ENCODE measurements at regions not wholly inside any gene's neighbourhood (a gene's known extent, or its start where the extent isn't known, plus 50 kb on each side); places are given as distances from the start of the nearest gene placed in this dataset.

DNA sequence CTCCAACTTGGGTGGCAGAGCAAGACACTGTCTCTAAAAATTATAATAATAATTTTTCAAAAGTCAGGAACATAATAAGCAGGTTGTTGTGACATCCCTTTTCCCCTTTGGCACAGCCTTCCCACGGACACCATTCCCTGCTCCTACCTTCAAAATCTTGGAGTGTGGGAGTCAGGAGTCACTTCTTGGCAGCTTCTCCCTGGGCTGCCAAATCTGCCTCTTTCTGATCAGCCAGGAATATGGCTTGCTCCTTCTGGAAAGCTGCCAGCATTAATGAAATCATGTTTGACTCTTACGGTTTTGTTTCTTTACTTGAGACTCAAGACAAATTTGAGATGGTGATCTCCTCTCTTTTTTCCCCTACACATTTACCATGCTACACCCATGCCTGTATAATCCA lies 391.4 kb upstream of the SYT1 start:
- DNase-seq (ENCODE audit: extremely low spot score, insufficient read length, low read depth): no peak
- no peak for FAIRE-seq

DNA sequence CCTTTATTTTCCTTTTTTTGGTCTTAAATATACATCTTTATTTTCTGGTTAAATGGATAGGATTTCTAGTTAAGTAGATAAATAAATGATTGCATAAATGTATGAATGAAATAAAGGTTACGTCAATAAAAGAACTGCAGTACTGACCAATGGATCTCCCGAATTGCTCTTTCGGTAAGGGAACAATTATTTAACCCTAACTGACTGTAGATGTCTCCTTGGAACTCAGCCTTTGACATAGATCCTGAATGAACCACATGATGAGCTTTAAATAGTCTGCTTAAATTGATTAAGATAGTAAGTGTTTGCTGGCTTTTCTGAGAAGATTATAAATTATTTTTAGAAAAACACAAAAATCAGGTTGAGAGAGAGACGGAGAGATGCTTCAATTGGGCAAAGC lies 391.0 kb upstream of the SYT1 start:
- DNase-seq (ENCODE audit: extremely low spot score, insufficient read length, low read depth) (no peak), FAIRE-seq (no peak)

- FAIRE-seq: no peak
Observed at GRCh38 chr12:78483767-78484315, 380.7 kb upstream of the SYT1 start.

GRCh38 chr12:78489990-78490389 lies 374.6 kb upstream of the SYT1 start:
- FAIRE-seq: peak; percentile 15

More at GRCh38 chr12:78483767-78484315, 380.7 kb upstream of the SYT1 start:
- DNase-seq (ENCODE audit: extremely low spot score, insufficient read length, low read depth): no peak

DNA sequence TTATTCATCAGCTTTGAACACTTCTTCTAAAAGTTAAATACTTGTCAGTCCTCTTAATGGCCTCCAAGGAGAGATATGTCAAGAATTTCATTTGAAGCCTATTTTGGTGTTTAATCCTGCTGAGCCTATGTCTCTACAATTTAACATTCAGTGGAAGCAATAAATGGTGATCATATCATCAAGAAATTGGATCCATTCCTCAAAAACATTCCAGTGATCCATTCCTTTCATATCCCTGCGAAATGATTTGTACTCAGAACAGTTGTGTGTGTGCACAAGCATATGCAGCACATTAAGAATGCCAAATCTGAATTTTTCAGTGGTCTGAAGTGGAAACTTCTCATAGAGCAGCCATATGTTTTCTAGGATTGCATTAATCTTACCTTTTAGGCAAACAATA lies 373.7 kb upstream of the SYT1 start:
- no peak for DNase-seq (ENCODE audit: extremely low spot score, insufficient read length, low read depth)

More at GRCh38 chr12:78489990-78490389, 374.6 kb upstream of the SYT1 start:
- DNase-seq (ENCODE audit: extremely low spot score, insufficient read length, low read depth): no peak

GRCh38 chr12:78494911-78495310 lies 369.7 kb upstream of the SYT1 start:
- FAIRE-seq (no peak), DNase-seq (ENCODE audit: extremely low spot score, insufficient read length, low read depth) (no peak)

More for the DNA sequence above, 373.7 kb upstream of the SYT1 start:
- no peak for FAIRE-seq

GRCh38 chr12:78501825-78502224 lies 362.7 kb upstream of the SYT1 start:
- FAIRE-seq (no peak), DNase-seq (ENCODE audit: extremely low spot score, insufficient read length, low read depth) (no peak)

DNA sequence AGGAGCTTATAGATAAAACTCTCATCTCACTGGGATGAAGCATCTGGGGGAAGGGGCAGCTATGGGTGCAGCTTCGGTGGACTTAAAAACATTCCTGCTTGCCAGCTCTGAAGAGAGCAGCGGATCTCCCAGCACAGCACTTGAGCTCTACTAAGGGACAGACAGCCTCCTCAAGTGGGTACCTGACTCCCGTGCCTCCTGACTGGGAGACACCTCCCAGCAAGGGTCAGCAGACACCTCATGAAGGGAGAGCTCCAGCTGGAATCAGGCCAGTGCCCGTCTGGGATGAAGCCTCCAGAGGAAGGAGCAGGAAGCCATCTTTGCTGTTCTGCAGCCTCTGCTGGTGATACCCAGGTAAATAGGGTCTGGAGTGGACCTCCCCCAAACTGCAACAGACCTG lies 345.2 kb upstream of the SYT1 start:
- DNase-seq (ENCODE audit: extremely low spot score, insufficient read length, low read depth): no peak
- FAIRE-seq: no peak

DNA sequence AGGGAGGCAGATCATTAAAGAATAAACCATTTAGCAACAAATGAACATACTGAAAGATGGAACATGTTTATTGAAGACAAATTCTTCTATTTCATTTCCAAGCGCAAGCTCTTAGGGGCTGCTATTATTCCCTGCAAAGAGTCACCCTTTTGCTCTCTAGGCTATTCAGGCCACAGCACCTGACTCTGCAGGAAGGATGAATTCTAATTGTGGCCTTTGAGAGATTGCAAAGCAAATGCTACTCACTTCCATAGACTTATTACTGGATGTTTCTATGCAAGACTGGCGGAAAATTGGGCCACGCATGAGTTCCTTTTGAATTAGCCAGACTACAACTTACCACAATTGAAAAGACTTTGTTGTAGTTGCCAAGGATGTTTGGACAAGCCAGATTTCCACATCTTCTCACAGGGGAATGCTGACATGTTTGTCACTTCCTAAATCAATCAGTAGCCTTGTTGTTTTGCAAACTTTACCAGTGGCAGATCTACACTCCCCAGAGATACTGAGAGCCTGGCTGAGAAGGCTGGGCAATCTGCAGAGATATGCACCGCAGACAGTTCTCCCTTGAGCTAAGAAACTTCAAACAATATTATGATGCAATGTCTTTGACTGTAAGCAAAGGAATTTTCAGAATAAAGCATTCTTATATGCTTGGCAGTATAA lies 334.3 kb upstream of the SYT1 start:
- DNase-seq (ENCODE audit: extremely low spot score, insufficient read length, low read depth) (no peak), FAIRE-seq (no peak)

- DNase-seq (ENCODE audit: extremely low spot score, insufficient read length, low read depth): no peak
- FAIRE-seq: no peak
Observed at GRCh38 chr12:78531831-78532458, 332.6 kb upstream of the SYT1 start.

DNA sequence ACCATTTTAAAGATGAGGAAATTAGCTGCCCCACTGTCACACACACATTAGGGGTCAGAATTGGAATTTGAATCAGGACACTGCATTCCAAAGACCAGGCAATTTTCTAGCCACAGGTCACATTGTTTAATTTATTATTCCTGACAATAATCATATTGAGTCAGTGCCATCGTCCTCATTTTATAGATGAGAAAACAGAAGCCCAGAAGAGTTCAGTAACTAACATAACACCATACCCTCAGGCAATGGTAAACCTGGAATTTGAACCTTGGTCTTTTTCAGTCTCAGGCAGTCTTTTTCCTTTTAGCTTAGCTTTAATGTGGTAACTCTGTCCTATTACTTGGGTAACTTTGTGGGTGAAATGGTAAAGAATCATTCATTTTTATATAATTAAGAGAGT lies 330.3 kb upstream of the SYT1 start:
- no peak for DNase-seq (ENCODE audit: extremely low spot score, insufficient read length, low read depth)
- FAIRE-seq: no peak

GRCh38 chr12:78540606-78541336 lies 323.8 kb upstream of the SYT1 start:
- DNase-seq (ENCODE audit: extremely low spot score, insufficient read length, low read depth) (no peak), FAIRE-seq (no peak)

DNA sequence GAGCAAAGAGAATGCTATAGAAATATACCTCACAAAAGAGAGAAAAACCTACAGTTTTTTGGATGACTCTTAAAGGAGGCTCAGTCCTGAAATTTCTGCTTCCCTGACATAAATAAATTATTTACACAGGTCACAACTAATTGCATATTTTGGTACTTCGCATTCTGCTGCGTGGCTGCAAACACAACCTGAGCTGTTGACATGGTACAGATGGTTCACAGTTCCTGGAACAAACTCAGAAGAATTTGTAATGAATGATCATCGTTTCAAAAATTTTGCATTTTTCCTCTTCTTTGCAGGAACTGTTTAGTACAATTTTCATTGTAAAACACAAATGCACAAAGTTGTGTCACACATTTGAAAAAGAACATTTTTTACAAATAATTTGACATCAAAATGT lies 313.7 kb upstream of the SYT1 start:
- DNase-seq (ENCODE audit: extremely low spot score, insufficient read length, low read depth) (no peak), FAIRE-seq (no peak)

DNA sequence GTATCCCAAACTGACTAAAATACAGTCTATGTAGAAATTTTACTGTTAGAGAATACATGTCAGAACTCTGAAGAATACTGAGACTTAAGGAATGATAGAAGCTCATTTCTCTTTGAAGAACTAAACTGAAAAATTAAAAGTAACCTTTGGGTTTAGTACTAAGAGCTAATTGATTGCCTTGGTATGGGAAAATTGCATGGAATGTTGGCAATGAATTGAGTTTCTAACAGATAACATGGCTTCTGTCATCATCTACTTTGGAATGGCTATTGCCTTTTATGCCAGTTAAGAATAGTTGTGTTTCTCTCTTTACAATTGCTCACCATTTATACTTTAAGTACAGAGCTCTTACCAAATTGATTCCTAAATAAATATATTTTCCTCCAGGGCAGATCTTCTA lies 308.8 kb upstream of the SYT1 start:
- FAIRE-seq (no peak), DNase-seq (ENCODE audit: extremely low spot score, insufficient read length, low read depth) (no peak)

DNA sequence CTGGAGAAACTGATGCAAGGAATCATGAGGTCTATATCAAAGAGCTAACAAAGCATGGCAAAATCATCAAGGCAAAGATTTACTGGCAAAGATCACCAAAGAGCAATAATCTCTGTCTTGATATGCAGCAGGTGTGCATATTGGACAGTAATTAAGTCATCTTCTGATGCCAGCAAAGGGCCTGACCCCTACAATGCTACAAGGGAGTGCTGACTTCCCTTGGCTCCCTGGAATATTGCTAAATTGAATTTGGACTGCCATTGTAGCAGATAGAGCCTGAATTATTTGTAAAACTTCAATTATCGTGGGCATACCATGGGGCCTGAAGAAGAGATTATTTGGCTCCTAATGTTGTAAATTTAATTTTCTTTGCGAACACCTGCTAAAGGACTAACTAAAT lies 307.9 kb upstream of the SYT1 start:
- FAIRE-seq (no peak), DNase-seq (ENCODE audit: extremely low spot score, insufficient read length, low read depth) (no peak)

- DNase-seq (ENCODE audit: extremely low spot score, insufficient read length, low read depth) (no peak), FAIRE-seq (no peak)
Observed at GRCh38 chr12:78559416-78559815, 305.2 kb upstream of the SYT1 start.

- no peak for FAIRE-seq
- no peak for DNase-seq (ENCODE audit: extremely low spot score, insufficient read length, low read depth)
Observed at GRCh38 chr12:78559886-78560285, 304.7 kb upstream of the SYT1 start.

- FAIRE-seq (no peak), DNase-seq (ENCODE audit: extremely low spot score, insufficient read length, low read depth) (no peak)
Observed at GRCh38 chr12:78560633-78561032, 303.9 kb upstream of the SYT1 start.

DNA sequence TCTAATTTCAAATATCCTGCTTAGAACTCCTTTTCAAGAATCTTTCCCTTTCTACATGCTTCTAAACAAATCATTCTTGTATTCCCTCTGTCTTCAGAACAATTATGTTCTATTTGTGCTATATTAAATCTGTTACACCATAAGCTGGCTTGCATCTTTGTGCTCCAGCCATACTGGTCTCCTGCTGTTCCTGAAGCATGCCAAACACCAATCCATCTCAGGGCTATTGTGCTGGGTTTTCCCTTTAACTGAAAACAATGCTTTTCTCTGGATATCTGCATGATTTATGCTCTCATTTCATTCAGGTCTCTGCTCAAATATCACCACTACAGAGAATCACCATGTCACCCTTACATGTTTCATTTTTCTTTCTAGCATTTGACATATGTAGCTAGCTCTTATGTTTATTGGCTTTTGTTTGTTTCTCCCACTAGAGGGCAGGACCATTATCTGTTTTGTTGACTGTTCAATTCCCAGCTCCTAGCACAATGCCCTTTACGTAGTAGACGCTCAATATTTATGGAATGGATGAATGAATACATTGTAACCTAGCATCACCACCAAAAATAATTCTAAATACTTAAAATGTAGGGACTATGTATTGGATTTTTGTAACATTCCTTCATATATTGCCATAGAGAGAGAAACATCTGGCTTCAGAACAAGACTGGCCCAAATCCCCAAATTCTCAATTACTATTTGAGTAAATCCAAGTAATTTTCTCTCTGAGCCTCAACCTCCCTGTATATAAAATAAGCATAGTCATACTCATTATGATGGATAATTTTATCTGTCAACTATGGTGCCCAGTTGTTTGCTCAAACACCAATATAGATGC lies 302.0 kb upstream of the SYT1 start:
- FAIRE-seq: no peak
- no peak for DNase-seq (ENCODE audit: extremely low spot score, insufficient read length, low read depth)

GRCh38 chr12:78563826-78564225 lies 300.7 kb upstream of the SYT1 start:
- no peak for FAIRE-seq
- no peak for DNase-seq (ENCODE audit: extremely low spot score, insufficient read length, low read depth)
